ENCODE measurements at regions not wholly inside any gene's neighbourhood (a gene's known extent, or its start where the extent isn't known, plus 50 kb on each side); places are given as distances from the start of the nearest gene placed in this dataset.

GRCh38 chrX:85505801-85506200, 126.3 kb upstream of the POF1B start:
- no peak for FAIRE-seq
- no peak for TF ChIP-seq NRF1 (IDR thresholded peaks at IDR 0.05; ENCODE audit: low read depth, low read length)
- no peak for TF ChIP-seq CREB1 (IDR thresholded peaks at IDR 0.05)
- TF ChIP-seq JUND (IDR thresholded peaks at IDR 0.05; ENCODE audit: low read length): no peak
- TF ChIP-seq SP2 (IDR thresholded peaks at IDR 0.05; ENCODE audit: low read length): no peak
- no peak for TF ChIP-seq BRCA1 (IDR thresholded peaks at IDR 0.05; ENCODE audit: low read depth, low read length)
- no peak for TF ChIP-seq SIRT6 (IDR thresholded peaks at IDR 0.05; ENCODE audit: low read length)
- TF ChIP-seq CHD2 (IDR thresholded peaks at IDR 0.05; ENCODE audit: low read length): no peak
- TF ChIP-seq SP4 (IDR thresholded peaks at IDR 0.05; ENCODE audit: low read length): no peak
- no peak for TF ChIP-seq CBX8 (IDR thresholded peaks at IDR 0.05; ENCODE audit: borderline replicate concordance, low read depth, low read length)
- no peak for TF ChIP-seq RBBP5 (IDR thresholded peaks at IDR 0.05; ENCODE audit: borderline replicate concordance, low read depth, low read length)
- no peak for TF ChIP-seq BCL11A (IDR thresholded peaks at IDR 0.05; ENCODE audit: low read depth in 2 of 2, low read length in 2 of 2)
- TF ChIP-seq RFX5 (IDR thresholded peaks at IDR 0.05; ENCODE audit: borderline replicate concordance, low read depth, low read length): no peak
- TF ChIP-seq FOSL1 (IDR thresholded peaks at IDR 0.05; ENCODE audit: insufficient read depth, low read depth, low read length): no peak
- TF ChIP-seq YY1 (IDR thresholded peaks at IDR 0.05; ENCODE audit: low read depth, low read length): no peak
- TF ChIP-seq MAX (IDR thresholded peaks at IDR 0.05): no peak
- POLR2A ChIA-PET (ENCODE audit: partially characterized antibody): no interaction called here

More at GRCh38 chrX:85505801-85506200, 126.3 kb upstream of the POF1B start:
- Histone ChIP-seq H3K4me1 (replicated peaks in 1 of 4; ENCODE audit: control insufficient read depth in 3 of 4, insufficient read depth in 4 of 4, low read length in 3 of 4) (peaks cover 0 to 3% (median 0%) of the 10 kb centered on the region in 4 experiments; a peak in 1 of 7 replicates), H4K91ac (replicated peaks; ENCODE audit: insufficient read length, low read length) (no peak overlapping the region), H3K79me2 (ENCODE audit: control insufficient read depth in 1 of 2, insufficient read depth in 2 of 2, low read length in 2 of 2) (no peaks in the 10 kb centered on the region), H3K4me3 (ENCODE audit: extremely low read depth in 1 of 4, insufficient read depth in 2 of 4, low read depth in 3 of 4, low read length in 4 of 4) (no peak overlapping the region), H3K4me2 (ENCODE audit: insufficient read depth in 1 of 2, low read depth in 2 of 2, low read length in 2 of 2) (no peak overlapping the region), H4K20me1 (replicated peaks in 1 of 2; ENCODE audit: control insufficient read depth in 1 of 2, insufficient read depth in 2 of 2, low read length in 2 of 2) (no peaks in the 10 kb centered on the region), H2AK5ac (ENCODE audit: low read depth, low read length) (no peak overlapping the region), H2BK120ac (replicated peaks; ENCODE audit: low read depth, low read length) (no peak overlapping the region), H2BK12ac (ENCODE audit: low read depth, low read length) (no peak overlapping the region), H2BK5ac (ENCODE audit: low read depth, low read length) (no peak overlapping the region), H2BK20ac (ENCODE audit: low read length) (no peak overlapping the region), H3K36me3 (ENCODE audit: control insufficient read depth in 2 of 4, insufficient read depth in 4 of 4, low read length in 3 of 4) (no peaks in the 10 kb centered on the region), H3K9ac (replicated peaks in 1 of 4; ENCODE audit: extremely low read depth in 1 of 4, low read depth in 3 of 4, low read length in 3 of 4) (no peak overlapping the region), H3K79me1 (ENCODE audit: low read depth, low read length) (no peaks in the 10 kb centered on the region), H3K27me3 (replicated peaks in 1 of 4; ENCODE audit: control insufficient read depth in 3 of 4, extremely low read depth in 1 of 4, insufficient read depth in 3 of 4, low read length in 3 of 4) (no peaks in the 10 kb centered on the region), H2AFZ (ENCODE audit: low read length) (no peak overlapping the region), H3K9me3 (ENCODE audit: insufficient read depth in 2 of 2, low read depth in 1 of 2, low read length in 1 of 2) (no peaks in the 10 kb centered on the region), H3K27ac (ENCODE audit: low read depth, low read length) (no peak overlapping the region), H4K5ac (ENCODE audit: insufficient read length, low read depth, low read length) (no peak overlapping the region), H4K8ac (ENCODE audit: extremely low read depth, insufficient read depth, low read length) (no peak overlapping the region), H3K4ac (replicated peaks; ENCODE audit: insufficient read length, low read depth, low read length) (no peak overlapping the region), H3K23ac (ENCODE audit: insufficient read length) (no peak overlapping the region), H3K14ac (ENCODE audit: insufficient read length) (no peak overlapping the region), H2BK15ac (ENCODE audit: low read length) (no peak overlapping the region), H3K23me2 (ENCODE audit: low read depth, low read length) (no peaks in the 10 kb centered on the region), H3K18ac (ENCODE audit: extremely low read depth, low read length) (no peak overlapping the region), H3K56ac (replicated peaks; ENCODE audit: insufficient read length, low read depth, low read length) (no peak overlapping the region)
- WGBS, 2 experiments (ENCODE audit: extremely low coverage in 1 of 2, insufficient coverage in 1 of 2, insufficient read length in 1 of 2, insufficient replicate concordance in 2 of 2, low coverage in 1 of 2, low lambda C conversion rate in 2 of 2, missing lambda C conversion rate in 1 of 2): 91% methylated on average over 2 of the region's 2 CpGs; no CpG with 5 or more reads in 1 of the 2 experiments
- no peak for DNase-seq (ENCODE audit: low read depth in 1 of 2, low spot score in 2 of 2)
- CTCF ChIA-PET (ENCODE audit: partially characterized antibody): no interaction called here
